ENCODE measurements at regions not wholly inside any gene's neighbourhood (a gene's known extent, or its start where the extent isn't known, plus 50 kb on each side); places are given as distances from the start of the nearest gene placed in this dataset.
"Not testable (repeated sequence)": the region's sequence is repeated elsewhere in the genome, so short reads cannot be mapped to it uniquely, and the experiment has no call there.

DNA sequence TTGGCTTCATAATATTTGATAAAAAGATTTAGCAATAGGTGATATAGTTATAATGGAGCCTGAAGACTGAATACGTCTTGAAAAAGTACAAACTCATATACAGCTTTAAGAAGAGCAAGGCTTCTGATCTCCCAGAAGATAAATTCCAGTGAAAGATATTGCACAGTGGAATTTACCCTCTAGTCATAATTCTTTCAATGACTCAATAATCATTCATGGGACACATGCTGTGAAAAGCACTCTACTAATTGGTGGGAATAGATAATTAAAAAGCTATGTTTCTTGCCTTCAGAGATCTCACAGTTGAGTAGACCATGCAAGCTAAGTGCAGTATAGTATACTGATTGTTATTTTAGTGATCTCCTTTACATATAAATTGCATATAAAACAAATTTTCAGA, 538.6 kb upstream of the CYLC2 start:
- Mint-ChIP-seq H3K4me3 (no peak overlapping the region), H3K9me3 (no peaks in the 10 kb centered on the region), H3K36me3 (no peaks in the 10 kb centered on the region), H3K4me1 (no peaks in the 10 kb centered on the region), H3K27me3 (ENCODE audit: low read depth) (peaks cover 24% of the 10 kb centered on the region), H3K27ac (no peak overlapping the region)
- no peak for DNase-seq (ENCODE audit: low spot score in 2 of 2, unreplicated experiment in 2 of 2)
- TF ChIP-seq, protein P1, sequence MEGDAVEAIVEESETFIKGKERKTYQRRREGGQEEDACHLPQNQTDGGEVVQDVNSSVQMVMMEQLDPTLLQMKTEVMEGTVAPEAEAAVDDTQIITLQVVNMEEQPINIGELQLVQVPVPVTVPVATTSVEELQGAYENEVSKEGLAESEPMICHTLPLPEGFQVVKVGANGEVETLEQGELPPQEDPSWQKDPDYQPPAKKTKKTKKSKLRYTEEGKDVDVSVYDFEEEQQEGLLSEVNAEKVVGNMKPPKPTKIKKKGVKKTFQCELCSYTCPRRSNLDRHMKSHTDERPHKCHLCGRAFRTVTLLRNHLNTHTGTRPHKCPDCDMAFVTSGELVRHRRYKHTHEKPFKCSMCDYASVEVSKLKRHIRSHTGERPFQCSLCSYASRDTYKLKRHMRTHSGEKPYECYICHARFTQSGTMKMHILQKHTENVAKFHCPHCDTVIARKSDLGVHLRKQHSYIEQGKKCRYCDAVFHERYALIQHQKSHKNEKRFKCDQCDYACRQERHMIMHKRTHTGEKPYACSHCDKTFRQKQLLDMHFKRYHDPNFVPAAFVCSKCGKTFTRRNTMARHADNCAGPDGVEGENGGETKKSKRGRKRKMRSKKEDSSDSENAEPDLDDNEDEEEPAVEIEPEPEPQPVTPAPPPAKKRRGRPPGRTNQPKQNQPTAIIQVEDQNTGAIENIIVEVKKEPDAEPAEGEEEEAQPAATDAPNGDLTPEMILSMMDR (IDR thresholded peaks at IDR 0.05; ENCODE audit: unreplicated experiment) = no peak

DNA sequence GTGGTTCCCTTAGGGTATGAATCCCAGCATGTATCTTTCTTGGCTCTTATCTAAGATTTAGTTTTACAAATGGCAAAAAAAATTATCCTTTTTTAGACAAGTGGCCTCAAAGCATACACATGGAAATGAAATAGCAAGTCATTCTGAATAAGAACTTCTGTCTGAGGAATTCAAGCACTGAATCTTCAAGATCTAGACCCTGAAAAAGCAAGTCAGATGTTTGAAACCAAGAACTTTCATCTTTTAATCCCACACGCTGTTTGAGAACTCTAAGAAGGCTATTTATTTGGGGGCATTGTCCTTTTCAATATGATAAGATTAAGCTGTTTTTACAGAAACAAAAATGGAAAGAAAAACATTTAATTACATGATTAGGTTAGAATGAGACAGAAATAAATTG, 549.2 kb upstream of the CYLC2 start:
- H3K4me1 Mint-ChIP-seq = no peaks in the 10 kb centered on the region
- H3K9me3 Mint-ChIP-seq = peaks cover 17% of the 10 kb centered on the region
- no peak overlapping the region for H3K4me3 Mint-ChIP-seq
- no peaks in the 10 kb centered on the region for H3K27me3 Mint-ChIP-seq (ENCODE audit: low read depth)
- no peaks in the 10 kb centered on the region for H3K36me3 Mint-ChIP-seq
- no peak overlapping the region for H3K27ac Mint-ChIP-seq
- TF ChIP-seq, protein P1 (IDR thresholded peaks at IDR 0.05; ENCODE audit: unreplicated experiment) = no peak
- no peak for DNase-seq (ENCODE audit: low spot score in 2 of 2, unreplicated experiment in 2 of 2)

DNA sequence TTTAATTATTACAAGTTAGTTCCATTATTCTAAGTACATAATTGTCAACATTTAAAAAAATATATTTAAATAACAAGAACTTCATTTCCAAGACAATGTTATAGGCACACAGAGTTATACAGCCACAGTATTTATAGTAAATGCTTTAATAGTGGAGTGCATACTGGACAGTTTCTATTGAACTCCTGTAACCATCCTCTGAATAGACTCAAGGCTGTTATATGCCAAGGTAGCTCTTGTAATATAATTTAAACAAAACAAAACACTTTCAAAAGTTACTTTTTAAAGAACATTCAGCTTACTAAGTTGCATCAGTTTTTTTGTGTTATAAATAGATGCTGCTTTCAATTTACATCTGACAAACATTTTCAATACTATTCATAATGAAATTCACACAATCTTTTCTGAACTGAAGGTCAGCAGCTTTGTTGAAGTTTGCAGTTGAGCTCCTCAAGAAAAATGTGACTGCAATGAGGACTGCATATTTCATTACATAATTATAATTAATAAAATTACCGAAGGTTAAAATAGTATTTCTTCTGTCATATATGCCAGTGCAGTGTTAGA, 549.9 kb upstream of the CYLC2 start:
- Mint-ChIP-seq H3K36me3 (no peaks in the 10 kb centered on the region), H3K27ac (no peak overlapping the region), H3K4me1 (no peaks in the 10 kb centered on the region), H3K4me3 (no peak overlapping the region), H3K27me3 (ENCODE audit: low read depth) (no peaks in the 10 kb centered on the region), H3K9me3 (peaks cover 17% of the 10 kb centered on the region)
- TF ChIP-seq, protein P1 (IDR thresholded peaks at IDR 0.05; ENCODE audit: unreplicated experiment) = no peak
- no peak for DNase-seq (ENCODE audit: low spot score in 2 of 2, unreplicated experiment in 2 of 2)

DNA sequence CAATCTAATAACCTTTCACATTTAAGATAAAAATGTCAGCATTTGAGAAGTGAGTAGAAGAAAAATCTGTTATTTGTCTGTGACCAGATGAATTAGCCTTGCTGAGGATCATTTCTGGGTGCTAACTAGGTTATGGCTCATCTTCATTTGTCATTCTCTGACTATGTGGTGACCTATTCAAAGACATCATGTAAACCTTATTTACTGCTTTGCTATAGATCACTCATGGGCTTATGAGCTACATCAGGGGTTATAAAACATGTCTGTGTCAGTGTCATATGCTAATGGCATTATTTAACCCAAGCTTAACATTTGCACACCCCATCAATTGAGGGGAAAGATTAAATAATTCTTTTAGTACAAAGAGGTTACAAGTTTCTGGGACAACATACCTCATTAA, 555.5 kb upstream of the CYLC2 start:
- H3K27ac Mint-ChIP-seq = no peak overlapping the region
- no peak for DNase-seq (ENCODE audit: low spot score in 2 of 2, unreplicated experiment in 2 of 2)
- H3K36me3 Mint-ChIP-seq = no peaks in the 10 kb centered on the region
- no peaks in the 10 kb centered on the region for H3K9me3 Mint-ChIP-seq
- TF ChIP-seq, protein P1 (IDR thresholded peaks at IDR 0.05; ENCODE audit: unreplicated experiment) = no peak
- H3K27me3 Mint-ChIP-seq (ENCODE audit: low read depth) = no peaks in the 10 kb centered on the region
- peaks cover 8% of the 10 kb centered on the region for H3K4me1 Mint-ChIP-seq
- H3K4me3 Mint-ChIP-seq = no peak overlapping the region

DNA sequence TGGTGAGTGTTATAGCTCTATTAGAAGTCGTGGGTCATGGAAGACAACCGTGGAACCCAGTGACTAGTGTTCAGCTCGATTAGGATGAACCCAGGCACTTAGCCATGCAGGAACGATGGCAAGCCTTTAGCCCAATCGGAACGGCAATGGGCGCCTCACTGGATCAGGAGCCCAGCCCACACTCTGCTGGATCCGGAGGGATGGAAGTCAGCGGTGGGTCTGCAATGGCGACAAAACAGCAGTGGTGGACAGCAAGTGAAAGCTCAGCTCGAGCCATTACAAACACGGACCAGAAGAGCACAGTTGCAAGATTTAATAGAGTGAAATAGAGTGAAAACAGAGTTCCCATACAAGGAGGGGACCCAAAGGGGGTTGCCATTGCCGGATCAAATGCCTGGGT, 558.5 kb upstream of the CYLC2 start:
- not testable (repeated sequence) for H3K9me3 Mint-ChIP-seq; H3K27ac Mint-ChIP-seq; H3K36me3 Mint-ChIP-seq; H3K27me3 Mint-ChIP-seq (ENCODE audit: low read depth); DNase-seq (ENCODE audit: low spot score in 2 of 2, unreplicated experiment in 2 of 2); H3K4me3 Mint-ChIP-seq
- H3K4me1 Mint-ChIP-seq = peaks cover 16% of the 10 kb centered on the region

DNA sequence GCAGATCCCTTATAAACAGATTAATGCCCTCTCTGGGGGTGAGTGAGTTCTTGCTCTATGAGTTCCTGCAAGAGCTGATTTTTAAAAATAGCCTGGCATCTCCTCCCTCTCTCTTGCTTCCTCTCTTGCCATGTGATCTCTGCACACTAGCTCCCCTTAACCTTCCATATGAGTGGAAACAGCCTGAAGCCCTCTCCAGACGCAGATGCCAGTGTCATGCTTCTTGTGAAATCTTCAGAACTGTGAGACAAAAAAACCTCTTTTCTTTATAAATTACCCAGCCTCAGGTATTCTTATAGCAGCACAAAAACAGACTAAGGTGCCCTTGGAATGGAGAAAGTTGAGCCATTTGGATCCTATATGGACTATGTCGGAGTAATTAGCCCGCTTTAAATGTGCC, 559.7 kb upstream of the CYLC2 start:
- TF ChIP-seq, protein P1 (IDR thresholded peaks at IDR 0.05; ENCODE audit: unreplicated experiment) = no peak
- Mint-ChIP-seq H3K27ac (no peak overlapping the region), H3K36me3 (no peaks in the 10 kb centered on the region), H3K4me1 (peaks cover 16% of the 10 kb centered on the region), H3K9me3 (no peaks in the 10 kb centered on the region), H3K4me3 (no peak overlapping the region), H3K27me3 (ENCODE audit: low read depth) (peaks cover 3% of the 10 kb centered on the region)
- no peak for DNase-seq (ENCODE audit: low spot score in 2 of 2, unreplicated experiment in 2 of 2)
